GM18498 (cell line): ENCODE measurements at regions not wholly inside any gene's neighbourhood (a gene's known extent, or its start where the extent isn't known, plus 50 kb on each side); places are given as distances from the start of the nearest gene placed in this dataset.
"Not testable (repeated sequence)": the region's sequence is repeated elsewhere in the genome, so short reads cannot be mapped to it uniquely, and the experiment has no call there.

Source experiments
- ATAC-seq: cut with Tn5 transposase; IDR thresholded peaks from one replicate; pipeline ENCODE4 v1.9.1; 2021; ENCODE audit warnings: mild to moderate bottlenecking, moderate library complexity; ENCODE audit not compliant: unreplicated experiment

DNA sequence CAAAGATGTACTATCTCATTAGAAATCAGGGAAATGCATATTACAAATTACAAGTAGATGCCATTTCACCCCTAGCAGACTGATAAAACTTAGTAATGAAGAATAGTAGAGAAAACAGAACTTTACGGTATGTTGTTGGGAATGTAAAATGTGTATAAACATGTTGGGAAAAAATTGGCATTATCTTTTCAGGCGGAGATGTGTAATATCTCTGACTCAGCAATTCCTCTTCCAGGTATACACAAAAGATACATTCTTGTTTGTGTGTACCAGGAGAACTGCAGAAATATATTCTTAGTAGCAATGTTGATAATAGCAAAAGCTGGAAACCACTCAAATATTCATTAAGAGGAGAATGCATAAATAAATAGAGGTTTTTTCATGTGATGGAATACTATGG, 204.5 kb downstream of the LPIN1 start:
- no peak for ATAC-seq

DNA sequence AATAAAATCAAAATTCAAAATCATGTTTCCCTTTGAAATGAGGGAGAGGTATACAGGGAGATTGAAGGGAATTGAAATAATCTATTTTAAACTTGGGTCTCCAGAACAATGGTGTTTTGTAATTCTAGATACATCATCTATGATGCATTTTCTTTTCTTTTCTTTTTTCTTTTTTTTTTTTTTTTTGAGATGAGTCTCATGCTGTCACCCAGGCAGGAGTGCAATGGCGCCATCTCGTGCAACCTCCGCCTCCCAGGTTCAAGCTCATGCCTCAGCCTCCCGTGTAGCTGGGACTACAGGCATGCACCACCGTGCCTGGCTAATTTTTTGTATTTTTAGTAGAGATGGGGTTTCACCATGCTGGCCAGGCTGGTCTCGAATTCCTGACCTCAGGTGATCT, 205.1 kb downstream of the LPIN1 start:
- not testable (repeated sequence) for ATAC-seq

DNA sequence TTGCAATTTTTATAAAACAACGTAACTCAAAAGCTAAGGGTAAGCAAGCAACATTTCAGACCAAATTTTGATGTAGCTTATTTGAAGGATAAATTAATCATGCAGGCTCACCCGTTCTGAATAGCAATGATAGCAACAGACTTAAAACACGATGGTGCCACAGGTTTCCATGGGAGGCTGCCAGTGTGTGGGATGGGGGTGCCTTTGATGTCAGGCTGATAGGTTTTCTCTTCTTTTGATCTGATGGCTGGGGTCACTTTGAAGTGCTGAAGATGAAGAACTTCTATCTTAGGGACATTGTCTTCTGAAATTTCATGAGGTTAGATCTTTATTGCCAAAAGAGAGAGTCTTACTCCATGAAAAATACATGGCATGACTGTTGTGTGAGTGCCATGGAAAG, 206.8 kb downstream of the LPIN1 start:
- ATAC-seq = no peak

DNA sequence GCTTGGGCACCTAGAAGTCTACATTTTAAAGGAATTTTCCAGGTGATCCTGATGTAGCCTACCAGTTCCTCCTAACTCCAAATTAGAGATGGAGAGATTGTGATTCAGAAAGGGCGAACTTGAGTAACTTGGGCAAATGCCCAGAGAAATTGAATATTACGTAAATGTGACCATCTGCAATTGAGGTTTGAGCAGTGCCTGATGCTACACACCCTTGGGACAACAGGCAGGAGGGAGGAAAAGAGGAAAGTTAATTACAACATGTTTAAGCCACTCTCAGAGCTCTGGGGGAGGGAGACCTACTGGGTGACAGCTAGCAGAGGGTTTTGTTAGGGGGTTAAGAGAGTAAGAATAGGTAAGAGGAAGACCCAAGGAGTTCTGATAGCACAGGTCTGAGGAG, 208.9 kb downstream of the LPIN1 start:
- ATAC-seq = no peak

DNA sequence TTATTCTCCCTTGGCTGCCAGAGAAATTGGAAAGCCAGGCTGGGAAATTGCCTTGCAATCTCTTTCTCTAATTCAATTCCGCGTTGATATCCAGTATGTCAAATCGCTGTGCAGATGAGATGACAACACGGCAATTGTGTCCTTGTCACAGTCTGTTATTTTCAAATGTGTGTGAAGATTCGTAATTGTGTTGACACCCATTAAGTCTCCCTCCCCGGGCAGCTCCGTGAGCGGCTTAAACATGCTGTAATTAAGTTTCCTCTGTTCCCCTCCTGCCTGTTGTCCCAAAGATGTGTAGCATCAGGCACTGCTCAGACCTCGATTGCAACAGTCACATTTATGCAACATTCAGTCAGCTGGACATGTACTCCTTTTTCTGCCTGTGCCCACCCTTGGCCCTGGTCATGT, 209.5 kb downstream of the LPIN1 start:
- ATAC-seq = no peak

DNA sequence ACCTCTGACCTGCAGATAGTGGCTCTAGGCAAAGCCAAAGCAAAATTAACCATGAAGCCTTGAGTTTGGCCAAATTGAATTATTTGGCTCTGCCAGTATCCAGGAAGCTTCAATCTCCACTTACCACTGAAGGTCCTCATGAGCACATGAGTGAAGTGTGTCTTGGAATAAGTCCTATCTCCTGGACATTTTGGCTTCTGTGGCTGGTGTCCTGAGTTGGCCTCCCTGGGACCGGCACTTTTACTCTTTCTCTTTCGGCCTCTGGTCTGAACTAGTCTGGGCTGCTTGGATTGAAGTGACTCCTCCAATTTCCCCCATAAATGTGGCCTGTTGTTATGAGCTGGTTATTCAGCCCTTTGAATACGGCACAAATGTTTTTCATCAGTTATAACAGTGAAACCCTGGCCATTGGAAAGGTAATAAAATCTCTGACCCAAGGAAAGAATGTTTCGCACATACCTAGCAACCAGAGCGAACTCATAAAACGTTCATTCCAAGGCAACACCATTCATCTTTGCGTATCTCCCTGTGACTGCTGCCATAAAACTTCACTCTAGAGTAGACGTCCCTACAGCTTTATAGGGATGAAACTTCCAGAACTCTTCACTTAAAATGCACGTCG, 216.4 kb downstream of the LPIN1 start:
- ATAC-seq = no peak

DNA sequence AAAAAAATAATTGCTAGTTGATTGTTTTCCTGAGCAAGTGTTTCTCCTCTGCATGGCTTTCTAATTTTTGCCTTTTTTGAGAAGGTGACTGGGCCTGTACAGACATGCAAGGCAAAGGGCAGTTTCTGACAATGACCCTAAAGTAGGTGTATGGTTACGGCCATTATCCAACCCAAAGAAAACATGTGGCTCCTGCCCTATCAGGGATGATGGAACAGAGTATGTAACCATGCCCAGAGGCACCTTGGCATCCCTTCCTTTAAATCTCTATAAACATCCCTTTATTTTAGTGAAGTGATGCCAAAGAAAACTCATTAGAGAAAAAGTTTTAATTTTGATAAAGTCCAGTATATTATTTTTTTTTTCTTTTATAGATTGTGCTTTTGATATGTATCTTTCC, 217.5 kb downstream of the LPIN1 start:
- ATAC-seq = no peak

DNA sequence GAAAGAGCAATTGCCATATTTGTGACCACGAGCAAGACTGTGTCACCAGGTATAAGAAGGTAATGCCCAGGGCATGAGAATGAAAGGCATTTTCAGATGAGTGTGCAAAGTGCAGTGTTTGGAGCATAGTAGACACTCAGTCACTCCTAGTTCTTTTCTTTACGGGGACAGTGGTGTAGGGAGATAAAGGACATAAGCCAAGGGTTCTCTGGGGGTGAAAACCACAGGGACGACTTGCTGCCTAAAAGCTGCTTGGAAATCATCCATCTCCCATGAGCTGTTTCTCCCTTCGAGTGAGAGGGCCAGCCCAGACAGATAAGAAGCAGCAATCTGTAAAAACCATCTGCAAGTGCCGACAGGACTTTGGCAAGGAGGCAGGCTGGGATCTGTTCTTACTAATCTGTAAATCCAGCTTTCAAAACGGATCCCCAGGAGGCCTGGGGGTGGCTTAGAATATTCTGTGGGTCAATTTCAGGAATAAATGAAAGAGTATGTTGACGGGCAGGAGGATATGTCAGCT, 221.6 kb downstream of the LPIN1 start:
- no peak for ATAC-seq

DNA sequence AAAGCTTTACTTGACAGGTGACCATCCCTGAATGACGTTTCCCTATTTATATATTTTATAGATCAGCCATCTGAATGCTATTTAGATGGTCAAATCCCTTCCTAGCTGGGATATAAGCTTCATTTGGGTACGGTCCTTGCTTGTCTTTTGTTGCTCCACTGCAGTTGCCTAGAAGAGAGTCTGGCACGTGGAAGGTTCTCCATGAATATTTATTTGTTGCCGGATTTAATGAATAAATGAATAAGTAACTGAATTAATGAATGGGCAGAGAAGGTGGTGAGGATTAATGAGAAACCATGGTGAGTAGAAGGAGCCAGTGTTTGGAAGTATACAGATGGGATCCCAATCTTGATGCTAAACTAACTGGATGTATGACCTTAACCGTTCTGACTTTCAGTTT, 222.1 kb downstream of the LPIN1 start:
- no peak for ATAC-seq

DNA sequence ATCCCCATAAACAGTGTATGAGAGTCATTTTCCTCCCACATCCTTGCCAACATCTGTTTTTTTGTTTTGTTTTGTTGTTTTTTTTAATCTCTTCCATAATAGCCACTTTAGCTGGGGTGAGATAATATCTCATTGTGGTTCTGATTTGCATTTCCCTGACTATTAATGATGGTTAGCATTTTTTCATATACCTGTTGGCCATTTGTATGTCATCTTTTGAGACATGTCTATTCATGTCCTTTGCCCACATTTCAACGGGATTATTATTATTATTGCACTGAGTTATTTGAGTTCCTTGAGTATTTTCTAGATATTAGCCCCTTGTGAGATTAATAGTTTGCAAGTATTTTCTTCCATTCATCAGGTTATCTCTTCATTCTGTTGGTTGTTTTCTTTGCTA, 223.3 kb downstream of the LPIN1 start:
- ATAC-seq = no peak

DNA sequence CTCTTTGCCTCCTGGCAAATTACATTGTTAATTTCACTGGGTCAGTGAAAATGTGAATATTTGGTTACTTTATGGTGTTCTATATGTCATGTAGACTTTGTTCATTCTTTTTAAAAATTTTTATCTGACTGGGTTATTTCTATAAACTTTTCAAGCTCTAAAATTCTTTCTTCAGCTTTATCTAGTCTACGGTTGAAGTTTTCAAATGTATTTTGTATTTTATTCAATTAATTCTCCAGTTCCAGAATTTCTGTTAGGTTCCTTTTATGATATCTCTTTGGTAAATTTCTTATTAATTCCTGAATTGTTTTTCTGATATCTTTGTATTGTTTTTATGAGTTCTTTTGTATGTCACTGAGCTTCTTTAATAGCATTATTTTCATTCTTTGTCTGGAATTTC, 228.1 kb downstream of the LPIN1 start:
- ATAC-seq = no peak

DNA sequence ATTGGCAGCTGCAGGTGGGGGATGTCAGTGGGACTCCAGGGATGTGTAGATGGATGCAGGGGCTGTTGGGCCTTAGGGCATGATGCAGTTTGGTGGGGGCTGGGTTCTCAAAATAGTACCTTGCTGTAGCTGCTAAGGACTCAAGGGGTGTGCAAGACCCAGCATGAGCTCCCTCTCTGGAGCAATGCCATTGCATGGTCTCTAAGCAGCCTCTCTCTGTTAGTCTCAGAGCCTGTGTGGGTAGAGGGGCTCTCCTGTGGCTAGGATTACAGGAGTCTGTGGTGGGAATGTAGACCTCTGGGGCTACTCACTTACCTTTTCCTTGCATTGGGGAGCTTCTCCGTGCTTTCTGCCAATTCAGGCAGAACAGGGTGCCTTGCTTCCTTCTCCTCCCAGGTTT, 228.9 kb downstream of the LPIN1 start:
- no peak for ATAC-seq

DNA sequence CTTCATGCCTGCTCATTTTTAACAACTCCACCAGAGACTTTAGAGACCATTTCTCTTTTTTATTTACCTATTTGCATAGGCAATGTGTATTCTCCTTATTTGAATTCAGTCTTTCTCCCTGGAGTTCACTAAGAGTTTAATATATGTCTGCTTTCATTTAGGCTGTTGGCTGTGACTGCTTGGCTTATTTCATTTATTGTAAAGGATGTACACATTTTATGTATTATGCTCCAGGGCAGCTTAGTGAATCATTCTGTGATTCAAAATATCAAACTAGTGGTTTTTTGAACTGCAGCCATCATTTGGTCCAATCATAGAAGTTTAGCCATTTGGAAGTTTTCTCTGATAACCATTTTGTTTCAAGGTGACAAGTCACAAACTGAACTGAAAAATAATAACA, 229.6 kb downstream of the LPIN1 start:
- no peak for ATAC-seq

DNA sequence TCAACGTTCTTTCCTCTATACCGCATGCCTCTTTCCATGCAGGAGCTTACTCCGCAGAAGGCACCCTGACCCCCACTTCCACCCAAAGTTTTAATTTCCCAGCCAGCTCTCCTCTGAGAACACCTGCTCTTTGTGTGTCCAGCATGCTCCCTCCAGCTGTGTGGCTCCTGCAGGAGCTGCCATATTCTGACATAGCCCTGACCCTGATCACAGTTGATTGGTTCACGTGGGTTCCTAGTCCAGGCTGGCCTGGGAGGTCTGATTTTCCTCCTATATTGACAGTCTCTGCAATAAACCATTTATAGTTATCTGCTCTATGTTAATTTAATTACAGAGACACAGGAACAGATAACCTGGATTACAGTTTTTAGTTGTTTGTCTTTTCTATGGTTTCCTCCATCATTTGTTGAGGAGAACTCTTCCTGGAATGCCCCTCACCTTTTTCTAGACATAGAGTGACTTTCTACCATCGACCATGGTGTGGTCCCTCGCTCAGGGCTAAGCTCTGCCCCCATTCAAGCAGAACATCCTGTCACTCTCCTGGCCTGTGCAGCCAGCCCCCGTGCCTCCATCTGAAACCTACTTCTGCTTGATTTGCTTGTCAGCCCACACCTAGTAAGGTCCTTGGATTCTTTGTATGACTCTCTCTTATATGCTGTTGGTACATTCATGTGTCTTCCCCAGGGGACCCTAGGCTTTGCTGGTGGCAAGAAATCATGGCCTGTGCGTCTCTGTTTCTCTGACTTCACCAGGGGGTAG, 231.5 kb downstream of the LPIN1 start:
- no peak for ATAC-seq

DNA sequence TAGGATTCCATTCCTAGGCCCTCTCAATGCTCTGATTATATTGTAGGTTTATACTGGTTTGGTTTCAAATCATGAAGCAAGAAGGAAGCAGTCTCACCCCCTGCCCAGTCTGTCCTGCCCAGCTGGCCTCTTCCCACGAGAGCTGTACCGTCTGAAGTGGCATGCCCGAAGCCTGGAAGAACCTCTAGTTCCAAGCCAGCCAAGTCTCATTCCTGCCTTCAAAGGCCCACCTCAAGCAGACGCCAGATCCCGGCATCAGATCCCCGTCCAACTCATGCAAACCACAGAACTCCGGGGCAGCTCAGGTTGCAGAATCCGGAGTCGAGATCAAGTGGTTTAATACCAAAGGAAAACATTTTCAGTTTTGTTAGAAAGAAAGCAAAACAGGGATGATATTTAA, 234.4 kb downstream of the LPIN1 start:
- no peak for ATAC-seq

DNA sequence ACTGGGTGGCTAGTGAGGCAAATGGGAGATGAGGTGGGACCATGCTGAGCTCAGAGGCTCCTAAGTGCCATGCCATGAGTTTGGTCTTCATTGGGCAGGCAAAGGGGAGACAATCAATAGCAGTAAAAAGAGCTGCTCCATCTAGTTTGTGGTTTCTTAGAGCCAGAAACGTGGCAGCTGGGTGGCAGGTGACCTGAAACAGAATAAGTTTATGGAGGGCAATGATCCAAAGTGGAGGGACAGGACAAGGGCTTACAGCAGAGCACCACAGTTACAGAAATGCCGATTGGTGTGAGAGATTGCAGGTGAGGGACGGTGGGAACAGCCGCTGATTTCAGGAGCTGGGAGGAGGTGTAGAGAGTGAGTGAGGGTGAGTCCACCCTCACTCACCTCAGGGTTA, 237.0 kb downstream of the LPIN1 start:
- no peak for ATAC-seq

DNA sequence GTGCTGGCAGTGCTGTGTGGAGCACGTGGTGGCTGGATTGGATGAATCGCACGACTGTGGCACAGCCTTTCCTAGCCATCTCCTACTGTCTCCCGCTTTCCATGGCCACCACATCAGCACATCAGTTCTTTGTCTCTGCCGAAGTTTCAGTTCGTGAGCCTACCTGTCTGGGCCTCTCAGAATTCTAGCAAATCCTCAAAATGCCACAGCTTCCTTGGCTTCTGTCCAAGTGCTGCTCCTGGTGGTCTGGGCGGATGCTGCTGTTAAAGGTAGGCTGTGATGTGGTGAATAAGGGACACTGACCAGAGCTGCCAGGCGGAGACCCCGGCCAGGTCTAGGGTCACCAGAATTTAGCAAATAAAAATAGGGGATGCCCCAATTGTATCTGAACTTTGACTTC, 237.4 kb downstream of the LPIN1 start:
- ATAC-seq = no peak

DNA sequence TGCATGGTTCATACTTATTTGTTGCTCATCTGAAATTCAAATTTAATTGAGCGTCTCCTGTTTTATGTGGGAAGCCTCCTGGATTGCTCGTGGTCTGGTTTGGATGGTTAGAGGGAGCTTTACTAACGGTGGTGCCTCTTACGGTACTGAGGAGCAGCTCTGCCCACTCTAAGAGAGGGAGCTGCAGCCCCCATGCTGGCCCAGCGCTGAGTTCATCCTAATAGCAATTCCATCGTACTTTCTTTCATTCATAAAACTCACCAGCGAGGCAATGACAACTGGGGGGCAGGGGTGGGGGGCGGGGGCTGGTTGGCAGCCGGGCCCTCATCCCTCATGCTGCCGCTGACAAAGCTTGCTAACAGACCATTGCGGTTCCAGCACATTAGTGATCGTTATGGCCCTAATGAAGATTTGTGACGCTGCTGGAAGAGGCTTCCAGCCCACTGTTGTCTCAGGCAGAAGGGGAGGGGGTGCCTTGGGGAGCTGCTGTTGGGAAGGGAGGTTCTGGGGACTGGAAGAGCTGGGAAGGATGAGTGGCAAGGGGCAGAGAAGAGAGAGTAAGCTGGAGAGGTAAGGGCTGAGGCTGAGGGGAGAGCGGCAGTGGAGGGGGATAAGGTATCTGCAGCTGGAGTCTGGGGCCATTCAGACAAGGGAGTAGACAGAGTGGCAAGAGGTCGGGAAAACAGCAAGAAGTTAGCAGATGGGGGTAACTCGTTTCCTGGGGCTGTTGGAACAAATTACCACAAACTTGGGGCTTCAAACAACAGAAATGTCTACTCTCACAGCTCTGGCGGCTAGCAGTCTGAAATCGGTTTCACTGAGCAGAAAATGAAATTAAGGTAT, 238.1 kb downstream of the LPIN1 start:
- no peak for ATAC-seq

DNA sequence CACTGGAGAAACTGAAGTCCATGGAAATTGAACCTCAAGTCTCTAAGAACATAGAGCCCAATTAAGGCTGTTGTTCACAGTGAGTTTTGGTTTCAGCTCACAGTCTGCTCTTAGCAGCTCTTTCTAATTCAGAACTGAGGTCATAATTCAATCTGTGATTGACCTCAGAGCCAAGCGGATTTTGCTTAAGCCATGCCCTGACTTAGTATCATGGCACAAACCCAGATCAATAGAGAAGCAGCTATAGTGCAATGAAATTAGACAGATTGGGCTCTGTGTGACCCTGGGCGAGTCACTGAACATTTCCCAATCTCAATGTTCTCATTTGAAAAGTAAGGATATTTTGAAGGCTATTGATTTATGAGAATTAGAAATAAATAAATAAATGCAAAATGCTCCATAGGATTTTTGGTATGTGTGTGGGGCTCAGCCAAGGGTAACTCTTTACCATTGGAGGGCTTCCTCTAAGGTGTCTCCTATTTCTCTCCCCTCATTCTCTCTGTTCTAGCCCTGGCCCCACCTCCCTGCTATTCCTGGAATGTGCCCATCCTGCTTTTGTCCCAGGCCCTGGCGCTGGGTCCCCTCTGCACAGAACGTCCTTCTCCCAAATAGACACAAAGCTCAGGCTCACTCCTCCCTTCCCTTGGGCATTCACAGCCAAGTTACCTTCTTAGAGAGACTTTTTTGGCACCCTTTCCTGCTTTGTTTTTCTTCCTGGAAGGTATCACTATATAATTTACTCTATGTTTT, 239.6 kb downstream of the LPIN1 start:
- ATAC-seq = no peak

DNA sequence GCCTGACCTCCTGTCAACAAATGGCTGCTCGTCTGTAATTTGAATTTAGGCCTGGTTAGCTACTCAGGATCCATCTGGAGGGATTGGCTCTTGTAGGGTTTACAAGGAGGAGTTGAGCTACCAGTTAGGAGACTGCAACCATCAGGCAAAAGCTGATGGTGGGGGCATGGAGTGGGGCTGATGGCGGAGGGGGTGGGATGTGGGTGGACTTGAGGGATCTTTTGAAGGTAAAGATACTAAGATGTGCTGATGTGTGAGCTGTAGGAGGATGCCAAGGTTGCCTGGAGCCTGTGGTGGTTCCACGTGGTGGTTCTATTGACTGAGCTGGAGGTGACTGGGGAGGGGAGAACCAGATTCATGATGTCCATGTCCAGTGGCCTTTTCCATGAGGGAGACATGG, 240.7 kb downstream of the LPIN1 start:
- ATAC-seq = no peak
